ENCODE measurements at regions not wholly inside any gene's neighbourhood (a gene's known extent, or its start where the extent isn't known, plus 50 kb on each side); places are given as distances from the start of the nearest gene placed in this dataset.

- TF ChIP-seq, protein P1, sequence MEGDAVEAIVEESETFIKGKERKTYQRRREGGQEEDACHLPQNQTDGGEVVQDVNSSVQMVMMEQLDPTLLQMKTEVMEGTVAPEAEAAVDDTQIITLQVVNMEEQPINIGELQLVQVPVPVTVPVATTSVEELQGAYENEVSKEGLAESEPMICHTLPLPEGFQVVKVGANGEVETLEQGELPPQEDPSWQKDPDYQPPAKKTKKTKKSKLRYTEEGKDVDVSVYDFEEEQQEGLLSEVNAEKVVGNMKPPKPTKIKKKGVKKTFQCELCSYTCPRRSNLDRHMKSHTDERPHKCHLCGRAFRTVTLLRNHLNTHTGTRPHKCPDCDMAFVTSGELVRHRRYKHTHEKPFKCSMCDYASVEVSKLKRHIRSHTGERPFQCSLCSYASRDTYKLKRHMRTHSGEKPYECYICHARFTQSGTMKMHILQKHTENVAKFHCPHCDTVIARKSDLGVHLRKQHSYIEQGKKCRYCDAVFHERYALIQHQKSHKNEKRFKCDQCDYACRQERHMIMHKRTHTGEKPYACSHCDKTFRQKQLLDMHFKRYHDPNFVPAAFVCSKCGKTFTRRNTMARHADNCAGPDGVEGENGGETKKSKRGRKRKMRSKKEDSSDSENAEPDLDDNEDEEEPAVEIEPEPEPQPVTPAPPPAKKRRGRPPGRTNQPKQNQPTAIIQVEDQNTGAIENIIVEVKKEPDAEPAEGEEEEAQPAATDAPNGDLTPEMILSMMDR (IDR thresholded peaks at IDR 0.05; ENCODE audit: poor library complexity) = no peak
- TF ChIP-seq EZH2phosphoT487 (IDR thresholded peaks at IDR 0.05; ENCODE audit: low read depth, severe bottlenecking, unreplicated experiment) = no peak
- TF ChIP-seq EZH2 (IDR thresholded peaks at IDR 0.05; ENCODE audit: borderline replicate concordance) = no peak
These were observed 1005.1 kb downstream of the PDHA2 start for GRCh38 chr4:96844858-96845490.
